A549 (cell line): ENCODE measurements at regions not wholly inside any gene's neighbourhood (a gene's known extent, or its start where the extent isn't known, plus 50 kb on each side); places are given as distances from the start of the nearest gene placed in this dataset.

Experiments
- ATAC-seq, 2 experiments: fragments of 200-7000 bp in 1 of 2; fragments of >200 bp in 1 of 2; cut with Nextera tagmentation in 1 of 2; cut with Tn5 transposase in 1 of 2; 3 replicates each; pipeline versions ENCODE4 v1.8.0 to v1.9.1; 2018 to 2020; ENCODE audit warnings: mild to moderate bottlenecking in 1 of 2, moderate library complexity in 1 of 2
- CTCF ChIA-PET: fragments of 300-600 bp; sonication (Branson Sonifier 250); formaldehyde crosslinking; extraction: SDS; loops from one replicate; lab custom pipeline; 2021; ENCODE audit warnings: antibody characterized with exemption, inconsistent platforms; lab: Yijun Ruan, JAX
- POLR2A ChIA-PET: fragments of 350-600 bp; formaldehyde crosslinking; extraction: SDS; loops from one replicate; lab custom pipeline; 2021; ENCODE audit warnings: antibody characterized with exemption, inconsistent platforms; lab: Yijun Ruan, JAX
- DNase-seq, 2 experiments: peaks; one replicate each; pipeline versions ENCODE4 v3.0.0 to v3.0.0-alpha.2; 2011 to 2016; ENCODE audit warnings: low read depth in 1 of 2, low spot score in 1 of 2
- FAIRE-seq: peaks from 2 replicates; lab custom pipeline; 2011; peaks lifted over from hg19 to GRCh38; lab: Jason Lieb, UNC
- H3K27ac ChIP-seq, 2 experiments: fragments of >200 bp; sonication (Bioruptor Twin); formaldehyde crosslinking; 3 replicates each; pipeline ENCODE4 v1.5.1; 2016 to 2017
- H3K4me1 ChIP-seq: fragments of >200 bp; sonication (Bioruptor Twin); formaldehyde crosslinking; 3 replicates; pipeline ENCODE4 v1.6.1; 2016
- H3K4me2 ChIP-seq: fragments of >200 bp; sonication (Bioruptor Twin); formaldehyde crosslinking; 3 replicates; pipeline ENCODE4 v1.6.1; 2016
- H3K4me3 ChIP-seq: fragments of >200 bp; sonication (Bioruptor Twin); formaldehyde crosslinking; 3 replicates; pipeline ENCODE4 v1.5.1; 2016
- H3K9me3 ChIP-seq: fragments of >200 bp; sonication (Bioruptor Twin); formaldehyde crosslinking; 3 replicates; pipeline ENCODE4 v1.6.1; 2016
- BCL3 ChIP-seq: fragments of >200 bp; sonication (Bioruptor Twin); formaldehyde crosslinking; IDR thresholded peaks from 3 replicates; pipeline ENCODE4 v1.6.1; 2016
- BHLHE40 ChIP-seq: IDR thresholded peaks from 2 replicates; pipeline ENCODE4 v1.6.1; 2012; ENCODE audit warnings: low read depth, low read length, inconsistent platforms
- CBX2 ChIP-seq: fragments of 200-600 bp; sonication (generic); IDR thresholded peaks from 2 replicates; pipeline ENCODE4 v1.6.1; 2016; ENCODE audit warnings: low read depth, mild to moderate bottlenecking, borderline replicate concordance
- CEBPB ChIP-seq, 2 experiments: fragments of >200 bp in 1 of 2; sonication (Bioruptor Twin) in 1 of 2; formaldehyde crosslinking in 1 of 2; IDR thresholded peaks; 2 replicates each; pipeline ENCODE4 v1.6.1; 2012 to 2016
- CHD4 ChIP-seq: fragments of 200-600 bp; sonication (generic); IDR thresholded peaks from 2 replicates; pipeline ENCODE4 v1.6.1; 2016; ENCODE audit warnings: antibody characterized with exemption, mild to moderate bottlenecking, borderline replicate concordance
- EP300 ChIP-seq, 2 experiments: fragments of >200 bp; sonication (Bioruptor Twin); formaldehyde crosslinking; IDR thresholded peaks; 2 replicates in 1 of 2; 3 replicates in 1 of 2; pipeline ENCODE4 v1.6.1; 2016 to 2017
- FOSB ChIP-seq: fragments of 250-450 bp; sonication (Bioruptor Pico); IDR thresholded peaks from 2 replicates; pipeline ENCODE4 v1.5.0; 2020; ENCODE audit warnings: mild to moderate bottlenecking, moderate library complexity
- FOXS1 ChIP-seq: fragments of 250-450 bp; sonication (Bioruptor Pico); IDR thresholded peaks from 2 replicates; pipeline ENCODE4 v1.5.0; 2020; ENCODE audit warnings: mild to moderate bottlenecking, moderate library complexity
- HMGXB4 ChIP-seq: fragments of 250-450 bp; sonication (Bioruptor Pico); IDR thresholded peaks from 2 replicates; pipeline ENCODE4 v1.5.0; 2021; ENCODE audit warnings: mild to moderate bottlenecking, moderate library complexity, borderline replicate concordance
- HOXB5 ChIP-seq: fragments of 250-450 bp; sonication (Bioruptor Pico); IDR thresholded peaks from 2 replicates; pipeline ENCODE4 v1.5.0; 2020; ENCODE audit warnings: mild to moderate bottlenecking, moderate library complexity
- MAX ChIP-seq: IDR thresholded peaks from 2 replicates; pipeline ENCODE4 v1.6.1; 2012
- RAD21 ChIP-seq, 2 experiments: fragments of >200 bp in 1 of 2; sonication (Bioruptor Twin) in 1 of 2; formaldehyde crosslinking in 1 of 2; IDR thresholded peaks in 1 of 2; conservative IDR thresholded peaks in 1 of 2; 2 replicates in 1 of 2; 3 replicates in 1 of 2; pipeline ENCODE4 v1.6.1; 2012 to 2018; ENCODE audit warnings: inconsistent platforms in 1 of 2
- RCOR1 ChIP-seq: fragments of 150-350 bp; IDR thresholded peaks from 2 replicates; pipeline ENCODE4 v1.6.1; 2014; ENCODE audit warnings: antibody characterized with exemption, low read length, low read depth
- REST ChIP-seq: fragments of 200-600 bp; sonication (generic); IDR thresholded peaks from 2 replicates; pipeline ENCODE4 v1.6.1; 2016; ENCODE audit warnings: antibody characterized with exemption, mild to moderate bottlenecking, moderate library complexity
- RNF2 ChIP-seq: fragments of 200-600 bp; sonication (generic); IDR thresholded peaks from 2 replicates; pipeline ENCODE4 v1.6.1; 2016; ENCODE audit warnings: low read depth, mild to moderate bottlenecking, antibody characterized with exemption, moderate library complexity, borderline replicate concordance
- SMC3 ChIP-seq: fragments of >200 bp; sonication (Bioruptor Twin); formaldehyde crosslinking; IDR thresholded peaks from 3 replicates; pipeline ENCODE4 v1.6.1; 2018; ENCODE audit warnings: inconsistent platforms
- SREBF2 ChIP-seq: fragments of 450-650 bp; IDR thresholded peaks from 2 replicates; pipeline ENCODE4 v1.6.1; 2014; ENCODE audit warnings: mild to moderate bottlenecking, moderate library complexity
- USF2 ChIP-seq: fragments of 450-650 bp; IDR thresholded peaks from 2 replicates; pipeline ENCODE4 v1.6.1; 2014; ENCODE audit warnings: antibody characterized with exemption
- ZNF302 ChIP-seq: fragments of 250-450 bp; sonication (Bioruptor Pico); IDR thresholded peaks from 2 replicates; pipeline ENCODE4 v1.9.0; 2021; ENCODE audit warnings: inconsistent platforms, mild to moderate bottlenecking, moderate library complexity
- WGBS: methylation state at CpG from one replicate; pipeline ENCODE4 v1.1.6; 2017; ENCODE audit errors: missing lambda C conversion rate; 5-methylcytosine and 5-hydroxymethylcytosine counted together

- TF ChIP-seq BCL3: no peak
Observed at GRCh38 chr2:105631922-105632321, 112.8 kb upstream of the NCK2 start (continued).

- TF ChIP-seq MAX: no peak
- no peak for TF ChIP-seq FOSB (CRISPR knock-in tag)
- TF ChIP-seq, all 56 proteins: peak for 0
- 60% methylated on average over 9 of the region's 9 CpGs for WGBS
- no peak overlapping the region for H3K27ac ChIP-seq
- no peak overlapping the region for H3K4me2 ChIP-seq
- DNase-seq: no peak
- H3K9me3 ChIP-seq: no peaks in the 10 kb centered on the region
- CTCF ChIA-PET: interaction anchor here (1.5 kb wide), 1 partner anchor 11 kb away, joined by 3 read pairs; no protein-coding TSS in a partner anchor
- ATAC-seq: no peak
- no peak overlapping the region for H3K4me3 ChIP-seq
- H3K4me1 ChIP-seq: no peaks in the 10 kb centered on the region
- no peak for FAIRE-seq
- POLR2A ChIA-PET: no interaction called here
Observed at GRCh38 chr2:105631011-105631410, 113.7 kb upstream of the NCK2 start.

GRCh38 chr2:105629634-105630033 is 115.1 kb upstream of the NCK2 start:
- TF ChIP-seq SREBF2 (no peak), ZNF302 (CRISPR knock-in tag) (no peak), SMC3 (no peak)
- Histone ChIP-seq H3K27ac (no peak overlapping the region), H3K4me3 (no peak overlapping the region), H3K4me2 (no peak overlapping the region), H3K9me3 (no peaks in the 10 kb centered on the region), H3K4me1 (no peaks in the 10 kb centered on the region)
- 31% methylated on average over 1 of the region's 1 CpG for WGBS
- ChIA-PET CTCF (interaction anchor here (0.7 kb wide), 1 partner anchor 13 kb away, joined by 3 read pairs; no protein-coding TSS in a partner anchor), POLR2A (no interaction called here)
- FAIRE-seq (no peak), DNase-seq (no peak), ATAC-seq (no peak)

- ATAC-seq (no peak), FAIRE-seq (no peak), DNase-seq (no peak)
- no peak for TF ChIP-seq REST
- TF ChIP-seq MAX: no peak
- no peak for TF ChIP-seq CBX2
- TF ChIP-seq CEBPB (IDR thresholded peaks at IDR 0.05): no peak
- TF ChIP-seq RCOR1: no peak
- TF ChIP-seq HOXB5 (CRISPR knock-in tag): no peak
- TF ChIP-seq SREBF2: no peak
- no peak for TF ChIP-seq CHD4
- TF ChIP-seq RNF2: no peak
- no peak for TF ChIP-seq EP300 (IDR thresholded peaks at IDR 0.05)
- no peak for TF ChIP-seq BHLHE40
- no peak for TF ChIP-seq FOXS1 (CRISPR knock-in tag)
- no peak for TF ChIP-seq RAD21 (conservative IDR thresholded peaks at IDR 0.05 in 1 of 2, IDR thresholded peaks at IDR 0.05 in 1 of 2)
- no peak for TF ChIP-seq HMGXB4 (CRISPR knock-in tag)
- TF ChIP-seq USF2: no peak
- POLR2A ChIA-PET: no interaction called here
- H3K4me2 ChIP-seq: no peak overlapping the region
- H3K4me1 ChIP-seq: no peaks in the 10 kb centered on the region
- CTCF ChIA-PET: no interaction called here
- no peak overlapping the region for H3K27ac ChIP-seq
- H3K9me3 ChIP-seq: no peaks in the 10 kb centered on the region
- WGBS: 7% methylated on average over 3 of the region's 3 CpGs
- H3K4me3 ChIP-seq: no peak overlapping the region
Observed at GRCh38 chr2:105627534-105627933, 117.2 kb upstream of the NCK2 start.
